ENCODE measurements at regions not wholly inside any gene's neighbourhood (a gene's known extent, or its start where the extent isn't known, plus 50 kb on each side); places are given as distances from the start of the nearest gene placed in this dataset.

DNA sequence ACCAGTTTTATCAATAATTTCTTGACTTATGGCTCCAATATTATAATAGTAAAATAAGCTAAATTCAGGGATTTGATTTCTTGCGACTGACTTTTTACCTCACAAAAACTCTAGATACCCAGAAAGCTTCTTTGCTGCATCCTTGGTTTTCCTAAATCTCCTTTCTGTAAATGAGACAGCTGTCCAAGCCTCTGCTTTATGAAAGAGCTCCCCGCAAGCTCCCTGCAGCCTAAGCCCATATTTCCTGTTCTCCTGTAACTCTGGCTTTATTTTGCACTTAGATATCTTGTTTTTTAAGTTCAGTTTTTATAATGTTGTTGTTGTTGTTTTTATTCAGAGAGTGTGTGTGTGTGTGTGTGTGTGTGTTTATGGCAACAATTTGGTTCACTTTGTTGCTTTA lies 361.7 kb upstream of the PKDCC start:
- Histone ChIP-seq H3K27me3 (ENCODE audit: control insufficient read depth in 4 of 4, insufficient read depth in 4 of 4, low read length in 3 of 4) (no peaks in the 10 kb centered on the region), H3K9ac (ENCODE audit: low read depth in 1 of 2, low read length in 2 of 2) (no peak overlapping the region), H3K4me3 (ENCODE audit: low read depth in 1 of 3, low read length in 3 of 3) (no peak overlapping the region), H3K9me3 (ENCODE audit: control insufficient read depth in 4 of 4, low read length in 3 of 4) (peaks cover 0 to 2% (median 0%) of the 10 kb centered on the region in 4 donors), H3K36me3 (ENCODE audit: control insufficient read depth in 4 of 4, insufficient read depth in 3 of 4, low read depth in 1 of 4, low read length in 3 of 4) (no peaks in the 10 kb centered on the region), H3K4me1 (ENCODE audit: control insufficient read depth in 4 of 4, insufficient read depth in 4 of 4, low read length in 3 of 4) (no peaks in the 10 kb centered on the region), H3K27ac (ENCODE audit: low read depth in 1 of 2, low read length in 2 of 2) (no peak overlapping the region)
- WGBS: 87% methylated on average over 2 of the region's 2 CpGs
- no peak for DNase-seq (ENCODE audit: low spot score)
- TF ChIP-seq GABPA (IDR thresholded peaks at IDR 0.05 in 1 of 2, conservative IDR thresholded peaks at IDR 0.05 in 1 of 2): no peak

DNA sequence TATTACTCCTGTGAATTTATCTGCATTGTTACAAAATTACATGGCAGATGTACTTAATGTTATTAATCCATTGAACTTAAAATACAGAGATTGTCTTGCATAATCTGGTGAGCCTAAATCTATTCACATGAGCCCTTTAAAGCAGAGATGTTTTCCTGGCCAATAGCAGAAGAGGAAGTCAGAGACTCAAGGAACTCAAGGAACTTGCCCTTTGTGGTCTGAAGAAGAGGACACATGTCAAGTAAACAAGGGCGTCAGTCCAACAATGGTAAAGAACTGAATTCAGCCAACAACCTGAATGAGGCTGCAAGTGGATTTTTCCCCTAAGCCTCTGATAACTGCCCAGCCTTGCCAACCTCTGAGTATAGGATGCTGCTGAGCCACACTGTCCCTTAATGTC lies 356.3 kb upstream of the PKDCC start:
- no peak overlapping the region for H3K27ac ChIP-seq (ENCODE audit: low read depth in 1 of 2, low read length in 2 of 2)
- H3K27me3 ChIP-seq (ENCODE audit: control insufficient read depth in 4 of 4, insufficient read depth in 4 of 4, low read length in 3 of 4): no peaks in the 10 kb centered on the region
- no peak for DNase-seq (ENCODE audit: low spot score)
- H3K9ac ChIP-seq (ENCODE audit: low read depth in 1 of 2, low read length in 2 of 2): no peak overlapping the region
- no peak overlapping the region for H3K4me3 ChIP-seq (ENCODE audit: low read depth in 1 of 3, low read length in 3 of 3)
- 47% methylated on average over 1 of the region's 1 CpG for WGBS
- H3K36me3 ChIP-seq (ENCODE audit: control insufficient read depth in 4 of 4, insufficient read depth in 3 of 4, low read depth in 1 of 4, low read length in 3 of 4): no peaks in the 10 kb centered on the region
- H3K4me1 ChIP-seq (ENCODE audit: control insufficient read depth in 4 of 4, insufficient read depth in 4 of 4, low read length in 3 of 4): no peaks in the 10 kb centered on the region
- TF ChIP-seq, protein P1, sequence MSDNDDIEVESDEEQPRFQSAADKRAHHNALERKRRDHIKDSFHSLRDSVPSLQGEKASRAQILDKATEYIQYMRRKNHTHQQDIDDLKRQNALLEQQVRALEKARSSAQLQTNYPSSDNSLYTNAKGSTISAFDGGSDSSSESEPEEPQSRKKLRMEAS (IDR thresholded peaks at IDR 0.05): no peak
- TF ChIP-seq GABPA (IDR thresholded peaks at IDR 0.05 in 1 of 2, conservative IDR thresholded peaks at IDR 0.05 in 1 of 2) (no peak), FOXA2 (IDR thresholded peaks at IDR 0.05) (no peak), YY1 (IDR thresholded peaks at IDR 0.05) (no peak), RAD21 (IDR thresholded peaks at IDR 0.05) (no peak), TAF1 (conservative IDR thresholded peaks at IDR 0.05) (no peak), EGR1 (IDR thresholded peaks at IDR 0.05; ENCODE audit: low read depth in 2 of 2) (no peak), FOXA1 (IDR thresholded peaks at IDR 0.05) (no peak)
- H3K9me3 ChIP-seq (ENCODE audit: control insufficient read depth in 4 of 4, low read length in 3 of 4): no peaks in the 10 kb centered on the region

DNA sequence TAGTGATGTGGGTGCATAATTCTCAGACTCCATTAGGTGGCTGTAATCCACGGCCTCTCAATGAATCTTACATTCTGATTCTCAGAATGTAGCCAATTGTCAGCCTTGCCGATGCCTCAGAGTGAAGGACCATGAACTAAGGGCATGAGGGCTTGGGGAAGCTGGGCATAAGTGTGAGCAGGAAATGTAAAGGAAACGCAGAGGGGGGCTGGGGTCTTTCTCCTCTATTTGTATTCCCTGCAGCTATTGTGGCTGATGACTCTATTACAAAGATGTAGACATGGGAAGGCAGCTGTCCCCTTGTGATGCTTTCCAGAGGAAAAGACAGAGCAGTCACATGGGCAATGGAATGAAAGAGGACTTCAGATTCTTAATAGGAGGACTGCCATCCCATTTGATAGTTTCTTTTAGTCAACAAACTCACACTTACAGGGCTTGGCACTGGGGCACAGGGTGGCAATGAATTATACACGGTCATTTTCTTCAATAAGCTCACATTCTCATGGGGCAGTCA lies 353.2 kb upstream of the PKDCC start:
- no peak for DNase-seq (ENCODE audit: low spot score)
- no peak overlapping the region for H3K4me3 ChIP-seq (ENCODE audit: low read depth in 1 of 3, low read length in 3 of 3)
- no peaks in the 10 kb centered on the region for H3K9me3 ChIP-seq (ENCODE audit: control insufficient read depth in 4 of 4, low read length in 3 of 4)
- WGBS: 69% methylated on average over 4 of the region's 4 CpGs
- no peaks in the 10 kb centered on the region for H3K36me3 ChIP-seq (ENCODE audit: control insufficient read depth in 4 of 4, insufficient read depth in 3 of 4, low read depth in 1 of 4, low read length in 3 of 4)
- no peak overlapping the region for H3K9ac ChIP-seq (ENCODE audit: low read depth in 1 of 2, low read length in 2 of 2)
- H3K27me3 ChIP-seq (ENCODE audit: control insufficient read depth in 4 of 4, insufficient read depth in 4 of 4, low read length in 3 of 4): no peaks in the 10 kb centered on the region
- H3K27ac ChIP-seq (ENCODE audit: low read depth in 1 of 2, low read length in 2 of 2): no peak overlapping the region
- H3K4me1 ChIP-seq (ENCODE audit: control insufficient read depth in 4 of 4, insufficient read depth in 4 of 4, low read length in 3 of 4): peaks cover 0 to 4% (median 0%) of the 10 kb centered on the region in 4 donors
- TF ChIP-seq HNF4G (IDR thresholded peaks at IDR 0.05) (no peak), EGR1 (IDR thresholded peaks at IDR 0.05; ENCODE audit: low read depth in 2 of 2) (no peak), SP1 (IDR thresholded peaks at IDR 0.05) (no peak), YY1 (IDR thresholded peaks at IDR 0.05) (no peak), JUND (IDR thresholded peaks at IDR 0.05) (no peak), RXRA (IDR thresholded peaks at IDR 0.05) (no peak)
- TF ChIP-seq, protein P2, sequence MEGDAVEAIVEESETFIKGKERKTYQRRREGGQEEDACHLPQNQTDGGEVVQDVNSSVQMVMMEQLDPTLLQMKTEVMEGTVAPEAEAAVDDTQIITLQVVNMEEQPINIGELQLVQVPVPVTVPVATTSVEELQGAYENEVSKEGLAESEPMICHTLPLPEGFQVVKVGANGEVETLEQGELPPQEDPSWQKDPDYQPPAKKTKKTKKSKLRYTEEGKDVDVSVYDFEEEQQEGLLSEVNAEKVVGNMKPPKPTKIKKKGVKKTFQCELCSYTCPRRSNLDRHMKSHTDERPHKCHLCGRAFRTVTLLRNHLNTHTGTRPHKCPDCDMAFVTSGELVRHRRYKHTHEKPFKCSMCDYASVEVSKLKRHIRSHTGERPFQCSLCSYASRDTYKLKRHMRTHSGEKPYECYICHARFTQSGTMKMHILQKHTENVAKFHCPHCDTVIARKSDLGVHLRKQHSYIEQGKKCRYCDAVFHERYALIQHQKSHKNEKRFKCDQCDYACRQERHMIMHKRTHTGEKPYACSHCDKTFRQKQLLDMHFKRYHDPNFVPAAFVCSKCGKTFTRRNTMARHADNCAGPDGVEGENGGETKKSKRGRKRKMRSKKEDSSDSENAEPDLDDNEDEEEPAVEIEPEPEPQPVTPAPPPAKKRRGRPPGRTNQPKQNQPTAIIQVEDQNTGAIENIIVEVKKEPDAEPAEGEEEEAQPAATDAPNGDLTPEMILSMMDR (IDR thresholded peaks at IDR 0.05; ENCODE audit: low read depth, low read length, missing input control): no peak
